SK-N-SH (cell line): ENCODE measurements at regions not wholly inside any gene's neighbourhood (a gene's known extent, or its start where the extent isn't known, plus 50 kb on each side); places are given as distances from the start of the nearest gene placed in this dataset.
A peak's percentile ranks its signal among the peaks of the same experiment; 100 is the strongest.

Experiments used
- CTCF ChIA-PET: fragments of 300-600, 350-600 bp; formaldehyde crosslinking; extraction: SDS; loops from one replicate; lab custom pipeline; 2021; lab: Yijun Ruan, JAX
- POLR2A ChIA-PET: fragments of 350-600 bp; sonication (Branson Sonifier 250); formaldehyde crosslinking; extraction: SDS; loops from one replicate; lab custom pipeline; 2020; ENCODE audit warnings: antibody characterized with exemption, inconsistent platforms; lab: Yijun Ruan, JAX
- DNase-seq: peaks from one replicate; pipeline ENCODE4 v3.0.0; 2012
- H2AFZ ChIP-seq: fragments of 200-600 bp; sonication (generic); 2 replicates; pipeline ENCODE4 v1.8.1; 2016; ENCODE audit warnings: antibody characterized with exemption, mild to moderate bottlenecking, low read depth
- H3F3A ChIP-seq: fragments of 200-600 bp; sonication (generic); replicated peaks from 2 replicates; pipeline ENCODE3; 2016; ENCODE audit warnings: antibody characterized with exemption, mild to moderate bottlenecking; ENCODE audit not compliant: insufficient read depth
- H3K27ac ChIP-seq, 2 experiments: fragments of 200-500 bp in 1 of 2; fragments of 200-600 bp in 1 of 2; sonication (Bioruptor generic) in 1 of 2; sonication (generic), shearing (Covaris generic) in 1 of 2; 2 replicates each; pipeline versions ENCODE4 v1.5.1 to v1.6.1; 2014 to 2016; ENCODE audit warnings: low read depth in 2 of 2, inconsistent platforms in 1 of 2, low read length in 1 of 2, mild to moderate bottlenecking in 1 of 2, mixed read lengths in 1 of 2
- H3K27me3 ChIP-seq: fragments of 200-600 bp; sonication (generic), shearing (Covaris generic); 2 replicates; pipeline ENCODE4 v1.6.1; 2016; ENCODE audit warnings: mixed run types; ENCODE audit not compliant: insufficient read depth
- H3K36me3 ChIP-seq, 2 experiments: fragments of 200-500 bp in 1 of 2; fragments of 200-600 bp in 1 of 2; sonication (Bioruptor generic) in 1 of 2; sonication (generic) in 1 of 2; replicated peaks in 1 of 2; 2 replicates each; pipeline versions ENCODE3 to v1.5.1; 2014 to 2016; ENCODE audit warnings: low read length in 1 of 2, mild to moderate bottlenecking in 1 of 2; ENCODE audit not compliant: insufficient read depth in 2 of 2, control insufficient read depth in 1 of 2
- H3K4me1 ChIP-seq, 2 experiments: fragments of 200-500 bp in 1 of 2; fragments of 200-600 bp in 1 of 2; sonication (Bioruptor generic) in 1 of 2; sonication (generic), shearing (Covaris generic) in 1 of 2; 2 replicates each; pipeline versions ENCODE4 v1.5.1 to v1.6.1; 2014 to 2016; ENCODE audit warnings: low read depth in 1 of 2, low read length in 1 of 2, mixed run types in 1 of 2; ENCODE audit not compliant: insufficient read depth in 2 of 2, control insufficient read depth in 1 of 2
- H3K4me2 ChIP-seq: fragments of 200-600 bp; sonication (generic), shearing (Covaris generic); 2 replicates; pipeline ENCODE4 v1.6.1; 2017; ENCODE audit warnings: mixed run types
- H3K4me3 ChIP-seq, 2 experiments: fragments of 200-500 bp in 1 of 2; fragments of 200-600 bp in 1 of 2; sonication (Bioruptor generic) in 1 of 2; sonication (generic), shearing (Covaris generic) in 1 of 2; 2 replicates each; pipeline versions ENCODE4 v1.5.1 to v1.8.1; 2014 to 2016; ENCODE audit warnings: low read depth in 2 of 2, inconsistent platforms in 1 of 2, low read length in 1 of 2, mild to moderate bottlenecking in 1 of 2, mixed read lengths in 1 of 2, moderate library complexity in 1 of 2
- H3K79me2 ChIP-seq: fragments of 200-600 bp; sonication (generic); 2 replicates; pipeline ENCODE4 v1.8.1; 2017; ENCODE audit warnings: mild to moderate bottlenecking; ENCODE audit not compliant: insufficient read depth
- H3K9ac ChIP-seq: fragments of 200-600 bp; sonication (generic); 2 replicates; pipeline ENCODE4 v1.6.1; 2017; ENCODE audit warnings: mixed run types
- H3K9me2 ChIP-seq: fragments of 200-600 bp; sonication (generic); 2 replicates; pipeline ENCODE4 v1.6.1; 2017; ENCODE audit warnings: mixed run types
- H3K9me3 ChIP-seq: fragments of 200-600 bp; sonication (generic); 2 replicates; pipeline ENCODE4 v1.6.1; 2017; ENCODE audit warnings: mixed run types, mild to moderate bottlenecking, moderate library complexity
- H4K20me1 ChIP-seq: fragments of 200-600 bp; sonication (generic); 2 replicates; pipeline ENCODE4 v1.6.1; 2017; ENCODE audit warnings: mild to moderate bottlenecking, mixed run types; ENCODE audit not compliant: insufficient read depth
- CHD2 ChIP-seq: fragments of 150-350 bp; IDR thresholded peaks from 2 replicates; pipeline ENCODE4 v1.6.1; 2018; ENCODE audit warnings: low read length; ENCODE audit not compliant: partially characterized antibody
- ELF1 ChIP-seq: IDR thresholded peaks from 2 replicates; pipeline ENCODE4 v1.4.0; 2012
- EP300 ChIP-seq, 2 experiments: IDR thresholded peaks; 2 replicates each; pipeline versions ENCODE4 v1.4.0 to v1.6.1; 2012; ENCODE audit warnings: borderline replicate concordance in 1 of 2, low read depth in 1 of 2, low read length in 1 of 2
- GATA2 ChIP-seq: sonication (generic); formaldehyde crosslinking; IDR thresholded peaks from 2 replicates; pipeline ENCODE4 v1.5.0; 2020; ENCODE audit warnings: mild to moderate bottlenecking, missing genetic modification reagents
- IRF3 ChIP-seq: fragments of 150-350 bp; IDR thresholded peaks from 2 replicates; pipeline ENCODE4 v1.6.1; 2016; ENCODE audit warnings: mild to moderate bottlenecking, low read depth, low read length
- MEF2A ChIP-seq: IDR thresholded peaks from 2 replicates; pipeline ENCODE4 v1.4.0; 2012; ENCODE audit warnings: low read depth, borderline replicate concordance
- NFIC ChIP-seq: IDR thresholded peaks from 2 replicates; pipeline ENCODE4 v1.4.0; 2012; ENCODE audit warnings: borderline replicate concordance
- NRF1 ChIP-seq: IDR thresholded peaks from 2 replicates; pipeline ENCODE4 v1.6.1; 2012; ENCODE audit warnings: low read depth, mild to moderate bottlenecking, low read length
- PBX3 ChIP-seq: IDR thresholded peaks from 2 replicates; pipeline ENCODE4; 2012
- RAD21 ChIP-seq: IDR thresholded peaks from 2 replicates; pipeline ENCODE4 v1.6.1; 2012; ENCODE audit warnings: mild to moderate bottlenecking, low read length
- RFX5 ChIP-seq: IDR thresholded peaks from 2 replicates; pipeline ENCODE4 v1.6.1; 2012; ENCODE audit warnings: mild to moderate bottlenecking, improper control_type of control experiment, low read length
- YY1 ChIP-seq: IDR thresholded peaks from 2 replicates; pipeline ENCODE4 v1.4.0; 2012; ENCODE audit warnings: low read depth, mild to moderate bottlenecking
- WGBS: methylation state at CpG from one replicate; pipeline ENCODE4 v1.1.6; 2017; ENCODE audit warnings: low lambda C conversion rate; 5-methylcytosine and 5-hydroxymethylcytosine counted together
- TF ChIP-seq, protein P1 (sequence below): IDR thresholded peaks from 2 replicates; pipeline ENCODE4 v1.4.0; 2012; ENCODE audit warnings: low read depth, borderline replicate concordance
- TF ChIP-seq, protein P2 (sequence below): fragments of 200-600 bp; sonication (generic); IDR thresholded peaks from 2 replicates; pipeline ENCODE4 v1.6.1; 2017; ENCODE audit warnings: antibody characterized with exemption, mild to moderate bottlenecking, moderate library complexity
- TF ChIP-seq, protein P3 (sequence below): IDR thresholded peaks from 2 replicates; pipeline ENCODE4 v1.6.1; 2012; ENCODE audit warnings: mild to moderate bottlenecking, low read depth, low read length, moderate library complexity

GRCh38 chr1:113210248-113210647, 137.2 kb downstream of the LRIG2 start:
- Histone ChIP-seq H3K4me2 (no peak overlapping the region), H4K20me1 (no peaks in the 10 kb centered on the region), H3K36me3 (no peaks in the 10 kb centered on the region), H3F3A (no peaks in the 10 kb centered on the region), H2AFZ (no peak overlapping the region), H3K4me1 (peaks cover 0 to 36% of the 10 kb centered on the region in 2 experiments; a peak in 2 of 4 replicates), H3K27me3 (no peaks in the 10 kb centered on the region; the same call in 1 of the 2 replicates), H3K4me3 (no peak overlapping the region), H3K27ac (peak overlapping the region in 1 of 2 experiments; percentile 96; a peak in 2 of 4 replicates), H3K9me2 (no peaks in the 10 kb centered on the region), H3K79me2 (no peaks in the 10 kb centered on the region), H3K9ac (no peak overlapping the region)
- POLR2A ChIA-PET = interaction anchor here (1.4 kb wide), 1 partner anchor 178 kb away, joined by 5 read pairs; no protein-coding TSS in a partner anchor
- 90% methylated on average over 4 of the region's 4 CpGs for WGBS
- DNase-seq = no peak
- TF ChIP-seq EP300 (IDR thresholded peaks at IDR 0.05; ENCODE audit: borderline replicate concordance in 1 of 2, low read depth in 1 of 2, low read length in 1 of 2) (no peak), IRF3 (no peak), RFX5 (no peak)
- TF ChIP-seq, all 33 proteins: peak for 0
- CTCF ChIA-PET = interaction anchor here (0.6 to 4.1 kb wide), 3 partner anchors 10 to 69 kb away, joined by 3 to 16 read pairs (median 3); no protein-coding TSS in a partner anchor
- H3K9me3 ChIP-seq = no peaks in the 10 kb centered on the region

DNA sequence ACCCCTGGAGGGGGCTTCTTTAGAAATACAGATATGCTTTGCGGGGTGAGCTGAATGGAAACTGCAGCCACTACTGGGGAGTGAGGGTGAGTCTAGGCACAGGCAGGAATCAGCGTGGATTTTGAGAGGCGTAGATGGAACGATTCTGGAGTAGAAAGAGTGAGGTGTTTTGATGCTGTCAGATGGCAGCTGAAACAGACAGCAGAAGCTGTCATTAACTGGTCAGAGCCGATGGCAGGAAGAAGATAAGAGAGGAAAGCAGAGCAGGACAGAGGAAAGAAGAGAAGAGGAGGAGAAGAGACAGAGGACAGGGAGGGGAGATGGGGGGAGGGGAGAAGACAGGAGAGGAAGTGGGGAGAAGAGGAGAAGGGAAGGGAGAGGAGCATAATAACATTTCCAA, 138.5 kb downstream of the LRIG2 start:
- Histone ChIP-seq H3K36me3 (no peaks in the 10 kb centered on the region), H3K9me3 (no peaks in the 10 kb centered on the region), H3K4me3 (no peak overlapping the region), H3K27ac (peak overlapping the region in 1 of 2 experiments; percentile 96; a peak in 2 of 4 replicates), H2AFZ (no peak overlapping the region), H3K9ac (no peak overlapping the region), H3K27me3 (no peaks in the 10 kb centered on the region; the same call in 1 of the 2 replicates), H3K4me1 (peaks cover 0 to 36% of the 10 kb centered on the region in 2 experiments; a peak in 2 of 4 replicates), H4K20me1 (no peaks in the 10 kb centered on the region), H3K79me2 (no peaks in the 10 kb centered on the region), H3K4me2 (no peak overlapping the region), H3K9me2 (no peaks in the 10 kb centered on the region), H3F3A (no peaks in the 10 kb centered on the region)
- ChIA-PET POLR2A (interaction anchor here (0.7 to 2.0 kb wide), 3 partner anchors 27 to 177 kb away, joined by 3 to 11 read pairs (median 5); no protein-coding TSS in a partner anchor), CTCF (interaction anchor here (0.6 to 4.1 kb wide), 6 partner anchors 9 to 178 kb away, joined by 3 to 16 read pairs (median 3); partner anchors contain the start of gene MAGI3)
- WGBS = 50% methylated on average over 5 of the region's 5 CpGs
- DNase-seq = peak; percentile 47
- TF ChIP-seq, protein P1, sequence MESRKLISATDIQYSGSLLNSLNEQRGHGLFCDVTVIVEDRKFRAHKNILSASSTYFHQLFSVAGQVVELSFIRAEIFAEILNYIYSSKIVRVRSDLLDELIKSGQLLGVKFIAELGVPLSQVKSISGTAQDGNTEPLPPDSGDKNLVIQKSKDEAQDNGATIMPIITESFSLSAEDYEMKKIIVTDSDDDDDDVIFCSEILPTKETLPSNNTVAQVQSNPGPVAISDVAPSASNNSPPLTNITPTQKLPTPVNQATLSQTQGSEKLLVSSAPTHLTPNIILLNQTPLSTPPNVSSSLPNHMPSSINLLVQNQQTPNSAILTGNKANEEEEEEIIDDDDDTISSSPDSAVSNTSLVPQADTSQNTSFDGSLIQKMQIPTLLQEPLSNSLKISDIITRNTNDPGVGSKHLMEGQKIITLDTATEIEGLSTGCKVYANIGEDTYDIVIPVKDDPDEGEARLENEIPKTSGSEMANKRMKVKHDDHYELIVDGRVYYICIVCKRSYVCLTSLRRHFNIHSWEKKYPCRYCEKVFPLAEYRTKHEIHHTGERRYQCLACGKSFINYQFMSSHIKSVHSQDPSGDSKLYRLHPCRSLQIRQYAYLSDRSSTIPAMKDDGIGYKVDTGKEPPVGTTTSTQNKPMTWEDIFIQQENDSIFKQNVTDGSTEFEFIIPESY = no peak
- TF ChIP-seq MEF2A (no peak), RAD21 (peak; percentile 27), PBX3 (no peak), YY1 (no peak), CHD2 (no peak), NRF1 (no peak), ELF1 (no peak), GATA2 (CRISPR knock-in tag) (peak; percentile 95), IRF3 (no peak), NFIC (no peak)
- TF ChIP-seq, protein P2, sequence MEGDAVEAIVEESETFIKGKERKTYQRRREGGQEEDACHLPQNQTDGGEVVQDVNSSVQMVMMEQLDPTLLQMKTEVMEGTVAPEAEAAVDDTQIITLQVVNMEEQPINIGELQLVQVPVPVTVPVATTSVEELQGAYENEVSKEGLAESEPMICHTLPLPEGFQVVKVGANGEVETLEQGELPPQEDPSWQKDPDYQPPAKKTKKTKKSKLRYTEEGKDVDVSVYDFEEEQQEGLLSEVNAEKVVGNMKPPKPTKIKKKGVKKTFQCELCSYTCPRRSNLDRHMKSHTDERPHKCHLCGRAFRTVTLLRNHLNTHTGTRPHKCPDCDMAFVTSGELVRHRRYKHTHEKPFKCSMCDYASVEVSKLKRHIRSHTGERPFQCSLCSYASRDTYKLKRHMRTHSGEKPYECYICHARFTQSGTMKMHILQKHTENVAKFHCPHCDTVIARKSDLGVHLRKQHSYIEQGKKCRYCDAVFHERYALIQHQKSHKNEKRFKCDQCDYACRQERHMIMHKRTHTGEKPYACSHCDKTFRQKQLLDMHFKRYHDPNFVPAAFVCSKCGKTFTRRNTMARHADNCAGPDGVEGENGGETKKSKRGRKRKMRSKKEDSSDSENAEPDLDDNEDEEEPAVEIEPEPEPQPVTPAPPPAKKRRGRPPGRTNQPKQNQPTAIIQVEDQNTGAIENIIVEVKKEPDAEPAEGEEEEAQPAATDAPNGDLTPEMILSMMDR = no peak
- TF ChIP-seq, protein P3, sequence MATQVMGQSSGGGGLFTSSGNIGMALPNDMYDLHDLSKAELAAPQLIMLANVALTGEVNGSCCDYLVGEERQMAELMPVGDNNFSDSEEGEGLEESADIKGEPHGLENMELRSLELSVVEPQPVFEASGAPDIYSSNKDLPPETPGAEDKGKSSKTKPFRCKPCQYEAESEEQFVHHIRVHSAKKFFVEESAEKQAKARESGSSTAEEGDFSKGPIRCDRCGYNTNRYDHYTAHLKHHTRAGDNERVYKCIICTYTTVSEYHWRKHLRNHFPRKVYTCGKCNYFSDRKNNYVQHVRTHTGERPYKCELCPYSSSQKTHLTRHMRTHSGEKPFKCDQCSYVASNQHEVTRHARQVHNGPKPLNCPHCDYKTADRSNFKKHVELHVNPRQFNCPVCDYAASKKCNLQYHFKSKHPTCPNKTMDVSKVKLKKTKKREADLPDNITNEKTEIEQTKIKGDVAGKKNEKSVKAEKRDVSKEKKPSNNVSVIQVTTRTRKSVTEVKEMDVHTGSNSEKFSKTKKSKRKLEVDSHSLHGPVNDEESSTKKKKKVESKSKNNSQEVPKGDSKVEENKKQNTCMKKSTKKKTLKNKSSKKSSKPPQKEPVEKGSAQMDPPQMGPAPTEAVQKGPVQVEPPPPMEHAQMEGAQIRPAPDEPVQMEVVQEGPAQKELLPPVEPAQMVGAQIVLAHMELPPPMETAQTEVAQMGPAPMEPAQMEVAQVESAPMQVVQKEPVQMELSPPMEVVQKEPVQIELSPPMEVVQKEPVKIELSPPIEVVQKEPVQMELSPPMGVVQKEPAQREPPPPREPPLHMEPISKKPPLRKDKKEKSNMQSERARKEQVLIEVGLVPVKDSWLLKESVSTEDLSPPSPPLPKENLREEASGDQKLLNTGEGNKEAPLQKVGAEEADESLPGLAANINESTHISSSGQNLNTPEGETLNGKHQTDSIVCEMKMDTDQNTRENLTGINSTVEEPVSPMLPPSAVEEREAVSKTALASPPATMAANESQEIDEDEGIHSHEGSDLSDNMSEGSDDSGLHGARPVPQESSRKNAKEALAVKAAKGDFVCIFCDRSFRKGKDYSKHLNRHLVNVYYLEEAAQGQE = no peak
